CD4-positive, alpha-beta T cell treated with Interferon alpha-2 for 1 hour (primary cell): ENCODE measurements at regions not wholly inside any gene's neighbourhood (a gene's known extent, or its start where the extent isn't known, plus 50 kb on each side); places are given as distances from the start of the nearest gene placed in this dataset.

Experiments
- DNase-seq, 2 donors: peaks; one replicate each; pipeline ENCODE4 v3.0.0-alpha.2; 2020 to 2022

DNA sequence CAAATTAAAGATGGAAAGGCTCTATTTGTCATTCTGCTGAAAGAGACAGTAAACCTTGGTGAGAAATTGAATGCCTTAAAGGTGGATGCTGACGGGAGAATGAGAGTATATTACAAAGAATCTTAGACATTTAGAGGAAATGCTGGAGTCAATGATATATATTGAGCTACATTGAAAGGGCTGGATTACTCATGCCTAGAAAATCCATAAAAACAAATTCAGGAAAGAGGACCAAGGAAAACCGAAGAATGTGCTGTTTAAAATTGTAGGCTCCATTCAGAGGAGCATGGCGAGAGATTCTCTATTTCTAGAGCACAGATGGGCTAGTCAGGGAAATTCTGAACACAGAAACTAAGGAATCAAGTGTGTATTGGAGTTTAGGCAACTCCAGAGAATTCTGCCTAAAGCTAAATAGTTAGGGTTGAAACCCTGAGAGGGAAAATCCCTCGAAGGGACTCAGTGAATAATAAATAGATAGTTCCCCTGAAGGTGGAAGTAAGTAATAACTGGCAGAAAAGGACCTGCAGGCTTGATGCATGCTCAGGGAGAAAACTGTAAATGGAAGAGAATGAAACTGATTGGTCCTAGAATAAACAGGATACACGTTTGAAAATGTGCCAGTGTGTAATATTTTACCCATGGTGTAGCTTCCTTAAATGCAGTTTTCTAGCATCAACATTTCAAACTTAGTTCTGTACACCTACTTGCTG, 1532.4 kb upstream of the TENM3 start:
- DNase-seq = no peak

DNA sequence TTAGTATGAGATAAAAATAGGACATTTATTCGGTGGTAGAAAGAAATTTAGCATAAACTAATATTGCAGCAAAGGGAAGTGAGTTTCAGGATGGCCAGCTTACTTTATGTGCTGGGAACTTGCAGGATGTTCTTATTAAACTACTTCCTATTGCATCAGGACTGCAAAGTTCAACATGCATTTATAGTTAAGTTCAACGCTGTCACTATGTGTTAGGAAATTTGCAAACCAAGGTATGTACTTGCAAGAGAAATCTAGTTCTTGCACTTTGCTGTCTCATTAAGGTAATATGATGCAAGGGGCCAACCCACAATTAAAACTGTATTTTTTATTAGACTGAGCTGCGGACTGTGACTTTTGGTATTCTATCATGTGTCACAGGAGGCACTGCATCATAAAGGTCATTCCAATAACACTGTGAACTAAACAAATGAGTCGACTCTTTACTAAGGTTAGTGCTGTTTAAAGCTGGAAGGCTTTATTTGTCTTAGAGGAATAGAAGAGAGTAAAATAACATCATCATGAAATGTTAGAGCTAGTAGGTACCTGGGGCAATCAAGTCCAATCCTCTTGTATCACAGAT, 1525.7 kb upstream of the TENM3 start:
- no peak for DNase-seq

DNA sequence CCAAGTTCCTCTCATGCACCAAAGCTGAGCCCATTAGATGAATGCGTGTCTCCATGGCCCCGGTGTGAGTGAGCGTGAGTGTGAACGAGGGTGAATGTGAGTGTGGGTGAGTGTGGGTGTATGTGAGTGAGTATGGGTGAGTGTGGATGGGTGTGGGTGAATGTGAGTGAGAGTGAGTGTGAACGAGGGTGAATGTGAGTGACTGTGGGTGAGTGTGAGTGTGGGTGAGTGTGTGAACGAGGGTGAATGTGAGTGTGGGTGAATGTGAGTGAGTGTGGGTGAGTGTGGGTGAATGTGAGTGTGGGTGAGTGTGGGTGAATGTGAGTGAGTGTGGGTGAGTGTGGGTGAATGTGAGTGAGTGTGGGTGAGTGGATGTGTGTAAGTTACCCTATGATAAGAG, 1521.8 kb upstream of the TENM3 start:
- DNase-seq = no peak

DNA sequence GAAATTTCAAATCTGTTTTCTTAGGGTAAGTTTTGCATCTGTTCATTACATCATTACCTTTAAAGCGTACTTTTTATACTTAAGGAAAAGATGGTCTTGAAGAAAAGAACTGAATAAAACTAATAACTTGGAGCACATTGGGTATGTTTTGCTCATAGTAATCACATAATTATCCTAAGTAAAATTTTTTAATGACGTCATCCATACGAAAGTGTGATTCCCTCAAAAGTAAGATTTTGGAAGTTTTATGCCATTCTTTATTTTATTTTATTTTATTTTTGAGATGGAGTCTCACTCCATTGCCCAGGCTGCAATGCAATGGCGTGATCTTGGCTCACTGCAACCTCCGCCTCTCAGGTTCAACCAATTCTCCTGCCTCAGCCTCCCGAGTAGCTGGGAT, 1516.6 kb upstream of the TENM3 start:
- no peak for DNase-seq

DNA sequence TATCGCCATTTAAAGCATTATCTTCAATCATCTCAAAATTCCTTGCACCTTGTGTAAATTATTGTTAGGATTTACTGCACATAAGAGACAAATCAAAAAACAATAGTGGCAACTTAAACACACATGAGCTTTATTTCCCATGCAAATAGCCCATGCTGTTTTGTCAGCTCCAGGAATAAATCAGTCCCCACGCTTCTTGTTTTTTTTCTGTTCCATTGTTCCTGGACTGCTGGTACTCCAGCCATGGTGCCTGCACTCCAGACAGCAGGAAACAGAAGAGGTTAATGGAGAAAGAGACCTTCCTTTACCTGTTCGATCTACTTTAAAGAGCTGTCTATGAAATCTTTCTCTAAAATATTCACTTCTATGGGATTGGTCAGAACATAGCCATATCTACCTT, 1515.7 kb upstream of the TENM3 start:
- no peak for DNase-seq

DNA sequence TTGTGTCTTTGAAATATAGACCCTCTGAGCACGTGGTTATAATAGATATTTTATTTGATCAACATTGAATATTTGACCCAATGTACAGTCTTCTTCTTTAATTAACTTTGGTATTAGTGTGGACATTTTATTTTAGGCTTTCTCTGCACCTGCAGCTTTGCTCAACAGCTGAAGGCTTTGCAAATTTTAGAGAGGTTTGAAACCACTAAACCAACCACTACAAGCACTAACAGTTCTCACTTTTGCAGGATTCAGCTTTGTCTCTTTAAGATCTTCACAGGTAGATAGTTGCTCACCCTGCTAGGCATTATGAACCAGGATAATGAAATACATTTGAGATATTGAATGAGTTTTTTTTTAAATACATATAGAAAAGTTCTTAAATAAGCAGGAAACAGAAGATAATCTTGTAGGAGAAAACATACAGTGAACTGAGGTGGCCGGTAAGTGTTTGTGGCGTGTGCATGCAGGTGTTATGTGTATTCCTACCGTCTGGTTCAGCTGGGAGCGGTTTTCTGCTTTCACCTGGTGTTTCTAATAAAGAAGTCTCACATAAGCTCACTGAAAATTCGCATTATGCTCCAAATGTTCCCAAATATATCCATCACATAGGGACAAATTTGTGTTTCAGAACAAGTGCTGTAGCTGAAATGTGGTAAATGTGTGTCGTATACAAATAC, 1508.3 kb upstream of the TENM3 start:
- DNase-seq = no peak

DNA sequence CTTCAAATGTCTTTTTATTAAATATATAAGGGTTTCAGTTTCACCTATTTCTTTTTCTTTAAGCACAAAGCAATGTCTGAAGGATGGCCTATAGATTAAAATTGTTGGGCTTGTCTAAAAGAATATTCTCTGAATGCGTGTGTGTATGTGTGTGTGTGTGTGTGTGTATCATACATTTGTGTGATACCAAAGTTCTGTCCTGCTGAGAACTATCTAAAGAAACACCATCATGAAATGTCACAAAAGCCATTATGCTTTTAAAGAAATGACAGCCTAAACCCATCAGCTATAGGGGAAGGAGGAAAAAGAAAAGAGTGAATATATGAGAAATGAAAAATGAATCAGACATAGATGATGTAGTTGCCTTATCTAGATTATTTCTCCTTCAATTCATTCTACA, 1501.5 kb upstream of the TENM3 start:
- no peak for DNase-seq

DNA sequence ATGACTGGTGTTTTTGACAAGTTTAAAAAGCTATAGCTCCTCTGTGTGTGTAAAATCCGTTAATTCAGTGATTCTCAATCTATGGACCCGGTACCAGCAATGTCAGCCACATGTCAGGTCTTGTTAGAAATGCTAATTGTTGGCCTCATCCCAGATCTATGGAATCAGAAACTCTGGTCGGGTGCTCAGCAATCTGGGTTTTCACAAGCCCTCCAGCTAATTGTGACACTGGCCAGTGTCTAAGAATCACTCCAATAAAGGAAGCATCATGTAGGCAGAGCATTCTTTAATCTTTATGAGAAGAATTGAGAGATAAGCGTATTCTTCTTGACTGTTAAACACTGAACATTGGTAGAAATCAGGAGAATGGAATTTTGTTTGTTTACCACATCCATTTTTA, 1498.2 kb upstream of the TENM3 start:
- DNase-seq = no peak

DNA sequence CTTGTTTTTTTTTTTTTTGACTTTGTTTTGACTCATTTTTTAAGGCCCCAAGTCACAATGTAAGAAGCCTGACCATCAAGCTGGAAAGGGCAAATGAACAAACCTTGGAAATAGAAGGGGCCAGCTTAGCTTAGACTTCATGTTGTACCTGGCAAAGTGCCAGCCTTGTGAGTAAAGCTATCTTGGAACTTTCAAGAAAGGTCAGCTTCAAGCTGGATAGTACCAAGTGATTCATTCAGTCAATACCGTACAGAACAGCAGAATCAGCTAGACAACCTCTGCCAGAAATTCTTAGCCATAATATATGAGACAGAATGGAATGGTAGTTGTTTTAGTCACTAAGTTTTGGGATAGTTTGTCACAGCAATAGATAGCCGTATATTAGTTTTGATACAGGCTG, 1492.2 kb upstream of the TENM3 start:
- DNase-seq = no peak

DNA sequence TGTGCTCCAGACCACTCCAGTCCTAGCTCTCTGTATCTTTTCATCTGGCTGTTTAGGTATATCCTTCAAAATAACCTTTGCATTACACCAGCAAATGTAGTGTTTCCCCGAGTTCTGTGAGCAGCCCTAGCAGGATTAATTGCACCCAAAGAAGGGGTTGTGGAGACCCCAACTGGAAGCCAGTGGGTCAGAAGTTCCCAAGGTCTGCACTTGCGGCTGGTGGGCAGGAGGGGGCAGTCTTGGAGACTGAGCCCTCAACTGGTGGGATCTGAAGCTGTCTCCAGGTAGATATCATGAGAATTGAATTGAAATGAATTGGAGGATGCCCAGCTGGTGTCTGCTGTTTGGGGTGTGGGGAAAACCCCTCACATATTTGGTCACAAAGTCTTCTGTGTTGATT, 1485.3 kb upstream of the TENM3 start:
- DNase-seq = no peak

DNA sequence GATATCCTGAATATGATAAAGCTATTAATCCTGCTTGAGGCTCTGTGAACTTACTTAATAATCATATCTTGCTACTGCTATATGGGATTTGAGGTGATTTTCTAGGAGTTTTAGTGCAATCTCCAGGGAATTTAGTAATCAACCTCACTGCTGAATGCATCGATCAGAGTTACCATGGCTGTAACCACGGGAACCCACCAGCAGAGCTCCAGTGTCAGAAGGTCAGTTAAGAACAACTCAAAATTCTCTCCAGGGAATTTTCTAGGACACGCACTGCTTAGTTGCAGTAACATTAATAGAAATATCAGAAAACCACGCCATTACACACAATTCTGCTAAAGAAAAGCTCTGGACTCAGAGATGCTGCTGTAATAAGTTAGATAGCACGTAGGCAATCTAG, 1477.2 kb upstream of the TENM3 start:
- no peak for DNase-seq

DNA sequence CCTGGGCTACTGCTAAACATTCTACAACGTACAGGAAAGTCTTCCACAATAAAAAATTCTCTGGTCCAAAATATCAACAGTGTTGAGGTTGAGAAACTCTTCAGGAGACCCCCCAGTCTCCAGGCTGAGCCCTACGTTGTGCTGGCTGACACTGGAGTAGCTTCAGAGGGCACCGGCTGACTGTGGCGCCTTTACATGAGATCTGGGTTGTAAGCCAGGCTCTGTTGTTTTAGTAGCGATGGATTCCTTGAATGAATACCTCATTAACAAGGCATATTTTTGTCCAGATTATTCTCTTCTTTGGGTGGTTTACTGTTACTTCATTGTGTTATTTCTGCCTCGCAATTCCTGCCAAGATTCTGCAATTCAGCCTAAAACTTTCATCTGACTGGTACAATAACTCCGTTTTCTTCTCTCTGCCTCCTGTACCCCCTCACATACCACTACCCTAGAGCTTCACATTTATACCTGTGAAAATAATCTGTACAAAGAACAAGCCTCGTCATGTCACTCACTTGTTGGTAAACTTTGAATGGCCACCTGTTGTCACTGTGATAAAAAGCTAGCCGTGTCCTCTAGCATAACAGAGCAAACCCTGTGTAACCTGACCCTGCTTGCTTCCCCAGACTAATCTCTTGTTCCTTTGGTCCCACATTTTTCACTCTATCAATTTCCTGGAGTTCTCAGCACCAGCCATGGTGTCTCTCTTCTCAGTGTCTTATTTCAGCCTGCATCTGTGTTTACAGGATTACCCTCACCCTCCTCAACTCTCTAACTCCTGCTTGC, 1476.1 kb upstream of the TENM3 start:
- no peak for DNase-seq

DNA sequence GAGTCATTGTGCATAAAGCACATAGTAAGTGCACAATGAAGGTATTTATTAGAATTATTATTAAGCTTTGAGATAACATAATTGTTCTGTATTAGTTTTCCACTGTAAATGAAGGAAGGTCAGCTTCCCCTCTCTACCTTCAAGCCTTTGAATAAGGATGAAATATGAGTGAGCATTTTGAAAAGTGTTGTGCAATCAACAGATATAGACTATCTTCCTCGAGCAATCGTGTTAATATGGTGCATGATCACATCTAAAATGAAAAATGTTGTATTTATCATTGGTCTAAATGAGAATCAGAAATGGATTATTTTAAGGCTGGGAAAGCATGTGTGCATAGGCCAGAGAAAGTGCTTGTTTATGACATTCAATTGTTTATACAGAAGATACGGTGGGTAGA, 1474.6 kb upstream of the TENM3 start:
- DNase-seq = no peak

DNA sequence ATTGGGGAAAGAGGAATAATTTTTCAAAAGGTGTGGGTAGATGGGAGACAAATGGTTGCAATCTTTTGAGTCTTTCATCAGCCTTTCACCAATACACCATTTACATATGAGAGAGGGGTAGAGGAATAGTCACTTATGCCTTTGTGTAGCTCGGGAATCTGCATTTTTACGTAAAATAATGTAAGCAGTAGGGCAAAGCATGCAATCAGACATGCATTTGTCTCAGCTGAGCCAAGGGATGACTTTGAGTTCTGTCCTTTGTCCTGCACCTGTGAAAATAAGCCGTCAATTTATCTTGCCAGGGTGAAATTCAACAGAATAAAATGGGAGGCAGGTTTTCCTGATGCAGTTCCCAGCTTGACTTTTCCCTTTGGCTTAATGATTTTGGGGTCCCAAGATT, 1473.4 kb upstream of the TENM3 start:
- no peak for DNase-seq

DNA sequence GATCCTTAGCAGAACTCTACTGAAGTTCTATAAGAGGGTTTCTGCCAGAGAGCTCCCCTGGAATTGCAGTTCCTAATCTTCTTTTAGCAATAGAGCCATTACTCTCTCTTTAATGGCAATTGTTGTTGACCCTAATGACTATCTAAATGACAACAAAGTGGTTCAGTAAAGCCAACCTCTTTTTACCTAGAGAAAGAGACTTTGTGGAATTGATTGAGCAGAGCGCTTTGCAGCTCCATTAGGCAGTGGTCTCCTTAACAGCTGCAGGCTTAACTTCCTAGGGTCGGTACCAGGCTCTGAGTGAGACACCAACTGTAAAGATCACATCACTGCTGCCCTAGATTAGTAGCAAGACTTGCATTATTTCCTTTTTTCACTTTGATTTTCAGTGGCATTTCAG, 1472.9 kb upstream of the TENM3 start:
- DNase-seq = no peak

DNA sequence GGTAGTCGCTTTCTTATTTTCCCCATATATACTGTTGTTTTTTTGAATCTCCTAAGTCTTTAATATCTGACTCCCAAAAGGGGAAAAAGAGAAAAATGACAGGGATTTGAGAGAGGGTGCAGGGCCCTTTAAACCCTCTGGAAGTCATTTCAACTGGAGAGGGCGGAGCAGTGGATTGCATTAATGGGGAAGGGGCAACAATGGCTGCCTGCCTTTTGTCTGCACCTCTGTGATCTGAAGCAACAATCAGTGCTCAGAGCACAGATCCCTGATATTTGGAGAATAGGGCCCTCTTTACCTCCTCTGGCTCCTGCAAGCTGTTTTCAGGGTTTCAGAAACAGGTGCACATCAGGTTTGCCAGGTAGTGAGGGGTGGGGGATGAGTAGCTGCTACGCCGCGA, 1458.3 kb upstream of the TENM3 start:
- DNase-seq = no peak

DNA sequence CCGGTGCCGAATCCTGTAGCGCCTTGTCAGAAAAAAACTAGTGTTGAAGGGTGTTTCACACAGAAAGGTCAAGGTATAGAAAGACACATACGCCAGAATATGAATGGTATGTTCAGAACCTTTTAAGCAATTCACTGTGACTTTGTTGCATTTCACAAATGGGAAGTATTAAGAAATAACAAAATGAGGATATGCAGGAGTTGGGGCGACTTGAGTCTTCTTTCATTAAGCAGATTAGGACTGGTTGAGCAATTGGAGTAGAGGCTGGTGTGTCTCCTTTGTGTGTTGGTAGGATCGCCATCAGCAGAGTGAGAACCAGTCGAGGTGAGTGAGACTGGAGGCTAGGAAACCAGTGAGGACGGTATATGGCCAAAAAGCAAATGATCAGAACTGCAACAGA, 1454.5 kb upstream of the TENM3 start:
- no peak for DNase-seq

DNA sequence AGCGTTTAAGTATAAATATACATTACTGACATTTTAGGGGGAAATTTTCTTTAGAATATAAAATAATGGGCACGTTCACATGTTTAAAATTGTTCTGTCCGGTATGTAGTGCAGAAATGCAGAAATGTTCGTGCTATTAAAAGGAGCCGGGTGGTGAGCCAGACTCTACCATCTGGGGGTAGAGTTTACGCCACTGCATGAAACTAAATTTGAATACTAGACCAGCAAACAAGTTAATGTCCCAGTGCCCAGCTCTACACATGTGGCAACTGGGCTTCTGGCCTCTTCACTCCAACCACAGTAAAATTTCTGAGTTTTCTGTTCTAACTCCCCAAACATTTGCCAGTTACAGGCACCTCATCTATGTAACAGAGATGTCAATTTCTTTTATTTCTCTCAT, 1453.3 kb upstream of the TENM3 start:
- DNase-seq = no peak

DNA sequence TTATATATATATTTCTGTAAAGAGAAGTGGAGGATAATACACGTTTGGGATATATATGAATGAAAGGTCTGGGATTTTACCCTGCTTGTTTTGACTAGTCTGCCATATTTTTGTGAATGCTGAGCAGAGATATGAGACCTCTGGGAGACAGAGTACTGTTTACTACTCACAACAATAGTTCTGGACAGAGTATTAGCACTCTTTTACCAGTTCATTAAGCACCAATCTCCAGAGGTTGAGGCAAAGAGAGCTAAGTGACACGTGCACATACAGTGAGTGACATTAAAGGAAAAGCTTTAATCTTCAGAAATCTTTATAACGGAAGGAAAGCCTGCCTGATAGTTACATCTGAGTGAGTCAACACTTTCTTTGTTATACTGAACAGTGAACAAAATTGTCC, 1452.7 kb upstream of the TENM3 start:
- no peak for DNase-seq

DNA sequence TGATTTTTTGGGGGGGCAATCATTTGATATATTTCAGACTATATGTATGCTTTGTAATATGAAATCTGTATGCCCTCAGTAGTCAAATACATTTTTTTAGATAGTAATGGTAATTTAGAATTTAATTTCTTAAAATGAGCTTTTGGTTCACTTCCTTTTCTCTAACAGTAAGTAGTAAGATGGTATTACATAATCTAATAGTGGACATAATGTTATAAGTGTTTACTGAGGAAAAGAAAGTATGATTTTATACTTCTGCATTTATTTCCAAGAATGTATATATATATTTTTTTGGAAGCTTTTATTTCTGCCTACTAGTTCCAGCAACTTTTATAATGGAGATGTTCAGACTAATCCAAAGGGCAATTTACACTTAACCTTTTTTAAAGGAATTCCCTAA, 1450.7 kb upstream of the TENM3 start:
- DNase-seq = no peak

DNA sequence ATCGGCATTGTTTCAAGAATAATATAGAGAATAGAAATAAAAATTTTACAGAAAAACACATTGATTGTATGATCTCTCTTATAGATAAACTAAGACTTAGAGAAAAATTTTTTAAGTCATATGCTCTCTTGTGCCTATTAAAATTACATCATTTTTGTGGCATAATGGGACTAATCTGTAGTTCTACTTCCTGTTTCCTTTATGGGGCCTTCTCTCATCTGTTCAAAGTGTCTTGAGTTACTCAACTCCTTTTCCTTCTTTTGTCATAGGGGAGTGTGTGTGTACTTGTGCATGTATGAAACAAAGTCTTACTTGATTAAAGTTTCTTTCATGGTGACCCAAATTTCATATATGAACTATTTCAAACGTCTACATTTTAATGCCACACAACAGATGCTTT, 1448.9 kb upstream of the TENM3 start:
- no peak for DNase-seq

DNA sequence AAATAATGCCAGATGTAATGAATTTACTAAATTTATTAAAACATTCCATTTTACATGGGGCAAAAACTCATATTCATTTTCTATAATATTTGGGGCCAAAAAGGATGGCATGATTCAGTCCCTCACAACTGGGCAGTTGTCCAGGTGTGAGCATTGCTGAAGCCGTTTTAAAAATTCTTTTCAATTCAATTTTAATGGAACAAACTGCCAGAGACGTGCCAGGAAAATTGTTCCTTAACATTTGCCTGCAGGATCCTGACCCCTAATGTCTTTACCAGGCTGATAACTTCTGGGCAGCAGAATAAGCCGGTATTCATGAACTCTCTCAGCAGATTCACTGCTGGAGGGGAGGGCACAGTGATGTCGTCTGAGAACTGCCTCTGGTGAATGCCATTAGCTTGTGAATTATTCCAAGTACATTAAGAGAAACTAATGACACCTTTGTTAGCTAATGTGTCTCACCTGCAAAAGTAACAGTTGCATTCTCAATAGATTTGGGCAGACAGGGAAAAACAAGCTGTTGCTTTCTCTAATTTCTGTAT, 1445.1 kb upstream of the TENM3 start:
- DNase-seq = no peak

DNA sequence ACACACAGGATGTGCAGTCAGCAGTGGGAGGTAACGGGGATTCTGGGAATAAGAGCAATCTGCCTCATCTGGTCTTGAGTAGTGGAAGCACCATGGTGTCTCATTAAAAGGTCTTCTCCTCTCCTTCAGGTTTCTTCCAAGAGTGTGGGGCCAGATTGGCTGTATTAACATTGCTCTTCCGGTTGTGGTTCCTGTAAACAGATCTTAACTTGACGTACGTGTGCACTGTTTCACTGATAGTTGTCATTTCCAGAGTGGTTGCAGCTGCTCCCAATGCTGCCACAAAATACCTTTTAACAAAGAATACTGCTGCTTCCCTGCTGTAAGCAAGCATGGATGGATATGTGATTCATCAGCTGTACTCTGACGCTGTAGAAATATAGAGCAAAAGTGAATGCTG, 1443.4 kb upstream of the TENM3 start:
- no peak for DNase-seq

DNA sequence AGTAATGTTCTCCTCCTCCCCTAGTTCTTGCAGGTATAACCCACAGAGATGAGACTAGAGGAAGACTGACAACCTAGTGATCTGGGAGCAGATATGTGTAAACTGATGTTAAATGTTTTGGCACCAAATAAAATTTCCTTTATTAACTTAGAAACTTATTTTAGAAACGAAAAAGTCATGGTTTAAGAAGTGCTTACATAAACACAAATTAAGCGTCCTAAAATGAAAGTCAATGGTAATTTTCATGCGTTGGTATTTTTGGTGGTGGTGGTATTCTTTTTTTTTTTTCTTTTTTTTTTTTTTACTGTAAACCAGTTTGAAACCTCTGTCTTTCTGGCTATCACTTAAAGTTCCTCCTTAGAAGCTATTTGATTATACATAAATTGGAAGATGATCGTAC, 1438.1 kb upstream of the TENM3 start:
- no peak for DNase-seq
